SKM-1 (cell line): ENCODE measurements at regions not wholly inside any gene's neighbourhood (a gene's known extent, or its start where the extent isn't known, plus 50 kb on each side); places are given as distances from the start of the nearest gene placed in this dataset.
"Not testable (repeated sequence)": the region's sequence is repeated elsewhere in the genome, so short reads cannot be mapped to it uniquely, and the experiment has no call there.

Experiments
- DNase-seq: peaks from one replicate; lab custom pipeline; 2025; ENCODE audit not compliant: unreplicated experiment; lab: John Stamatoyannopoulos, UW

DNA sequence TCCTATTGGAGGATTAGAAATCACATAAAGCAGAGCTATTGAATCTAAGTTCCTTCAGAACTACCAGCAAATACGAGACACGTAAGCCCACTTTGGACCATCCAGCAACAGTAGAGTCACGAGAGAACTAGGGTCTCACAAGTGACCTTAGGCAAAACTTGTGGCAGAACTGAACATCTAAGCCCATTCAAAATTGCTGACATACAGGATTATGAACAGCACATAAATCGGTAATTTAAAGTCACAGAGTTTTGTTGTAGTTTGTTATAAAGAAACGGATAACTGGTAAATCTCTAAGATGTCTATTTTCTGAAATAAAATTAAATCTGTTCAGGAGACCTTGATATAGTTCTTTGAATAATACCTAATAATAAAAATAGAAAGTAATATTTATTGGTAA lies 1366.0 kb downstream of the NCAM2 start:
- no peak for DNase-seq

DNA sequence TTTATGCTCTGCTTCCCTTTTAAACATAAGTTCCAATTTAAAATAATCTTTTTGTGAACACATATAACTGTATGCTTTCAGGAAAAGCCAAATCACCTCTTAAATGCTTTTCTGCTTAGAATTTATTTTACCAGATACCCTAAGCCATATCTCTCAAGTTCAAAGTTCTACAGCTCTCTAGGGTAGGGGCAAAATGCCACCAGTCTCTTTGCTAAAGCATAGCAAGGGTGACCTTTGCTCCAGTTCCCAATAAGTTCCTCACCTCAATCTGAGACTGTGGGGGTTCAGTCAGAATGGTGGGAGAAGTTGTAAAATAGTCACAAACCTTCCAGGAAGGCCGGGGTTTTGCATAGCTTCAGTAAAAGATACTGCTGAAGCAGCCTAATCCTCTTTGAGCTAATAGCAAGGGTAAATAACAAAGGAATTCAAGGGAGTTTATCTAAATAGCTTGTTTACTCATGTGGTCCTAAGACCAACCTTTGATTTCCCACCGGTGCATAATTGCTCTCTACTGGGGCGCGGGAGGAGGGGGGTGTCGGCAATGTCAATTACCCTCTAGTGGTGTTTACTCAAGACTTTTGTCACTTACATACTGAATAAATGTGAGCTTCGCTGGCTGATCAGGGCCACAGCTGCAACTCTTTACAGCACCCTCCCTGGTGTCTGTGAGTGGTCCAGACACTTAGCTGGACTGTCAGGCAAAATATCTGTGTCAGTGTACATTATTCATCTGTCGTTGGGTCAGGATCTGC lies 1376.2 kb downstream of the NCAM2 start:
- DNase-seq: no peak

DNA sequence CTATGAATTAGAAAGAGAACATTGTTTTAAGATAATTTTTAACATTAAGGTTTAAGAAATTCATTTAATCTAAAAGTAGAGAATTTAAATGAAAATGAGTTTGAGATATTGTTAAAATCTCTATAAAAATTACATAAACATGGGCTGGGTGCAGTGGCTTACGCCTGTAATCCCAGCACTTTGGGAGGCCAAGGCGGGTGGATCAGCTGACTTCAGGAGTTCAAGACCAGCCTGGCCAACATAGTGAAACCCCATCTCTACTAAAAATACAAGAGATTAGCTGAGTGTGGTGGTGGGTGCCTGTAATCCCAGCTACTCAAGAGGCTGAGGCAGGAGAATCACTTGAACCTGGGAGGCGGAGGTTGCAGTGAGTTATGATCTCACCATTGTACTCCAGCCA lies 1379.6 kb downstream of the NCAM2 start:
- DNase-seq: not testable (repeated sequence)

DNA sequence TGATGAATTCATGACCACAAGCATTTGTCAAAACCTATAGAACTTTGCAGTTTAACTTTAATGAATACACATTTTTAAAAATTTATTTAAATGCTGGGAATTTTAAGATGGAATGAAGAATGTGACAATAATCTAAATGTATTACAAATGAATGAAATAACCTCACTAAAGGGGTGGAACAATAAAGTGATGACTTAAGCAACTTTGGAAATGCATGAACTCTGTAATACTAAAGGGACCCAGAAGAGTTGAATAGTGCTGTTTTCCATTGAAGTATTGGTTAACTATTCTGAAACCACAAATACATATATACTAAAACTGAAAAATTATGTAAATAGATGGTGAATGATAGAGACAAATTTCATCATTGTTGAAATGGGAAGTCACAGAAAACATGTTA lies 1395.1 kb downstream of the NCAM2 start:
- no peak for DNase-seq

DNA sequence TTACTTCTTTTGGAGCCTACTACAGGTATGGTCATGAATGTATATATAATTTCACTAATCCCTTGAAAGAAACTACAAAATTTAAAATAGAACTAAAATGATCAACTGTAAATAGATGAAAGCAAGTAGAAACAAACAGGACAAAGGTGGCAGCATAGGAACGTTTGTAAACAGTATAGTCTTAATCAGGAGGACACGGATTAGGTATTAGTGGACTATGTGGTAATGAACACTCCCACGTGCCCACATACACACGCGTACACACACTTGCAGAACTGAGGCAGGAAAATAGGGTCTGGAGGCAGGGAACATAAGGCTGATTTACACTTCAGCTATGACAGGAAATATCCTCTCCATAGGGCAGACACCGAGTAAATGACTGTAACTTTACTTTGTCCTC lies 1397.8 kb downstream of the NCAM2 start:
- no peak for DNase-seq

DNA sequence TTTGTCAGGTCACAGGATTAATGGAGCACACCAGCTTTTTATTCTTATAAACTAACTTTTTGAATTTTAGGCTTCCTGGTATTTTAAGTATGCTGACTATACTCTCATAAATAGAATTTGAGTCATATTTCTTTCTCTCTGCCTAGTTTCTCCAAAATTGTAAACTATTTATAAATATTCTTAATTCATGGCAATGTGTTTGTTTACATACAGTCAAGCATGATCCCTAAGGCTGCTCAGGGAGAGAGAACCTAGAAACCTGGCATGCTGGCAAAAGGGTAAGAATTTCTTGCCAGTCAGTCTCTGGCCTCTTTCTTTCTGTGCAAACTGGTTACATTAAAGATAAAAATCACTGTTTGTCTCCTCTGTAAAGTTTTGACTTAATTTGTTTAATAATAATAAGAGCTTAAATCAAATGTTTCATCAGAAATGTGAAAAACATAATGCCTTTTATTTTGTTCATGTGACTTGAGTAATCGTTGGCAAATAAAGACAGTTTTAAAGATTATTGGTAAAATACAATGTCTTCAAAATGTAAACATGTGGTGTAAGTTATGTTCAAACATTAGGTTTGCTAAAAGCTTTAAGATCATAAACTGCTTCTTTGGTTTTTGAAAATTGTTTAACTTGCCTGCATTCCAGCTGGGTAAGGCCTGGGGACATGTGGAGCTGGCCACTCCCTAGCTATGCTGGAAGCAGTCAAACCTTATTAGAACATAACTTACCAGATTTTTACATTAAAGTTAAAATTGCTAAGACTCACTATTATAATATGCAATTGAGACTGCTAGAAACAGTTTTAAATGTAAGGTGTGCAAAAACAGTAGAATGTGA lies 1401.7 kb downstream of the NCAM2 start:
- DNase-seq: no peak

DNA sequence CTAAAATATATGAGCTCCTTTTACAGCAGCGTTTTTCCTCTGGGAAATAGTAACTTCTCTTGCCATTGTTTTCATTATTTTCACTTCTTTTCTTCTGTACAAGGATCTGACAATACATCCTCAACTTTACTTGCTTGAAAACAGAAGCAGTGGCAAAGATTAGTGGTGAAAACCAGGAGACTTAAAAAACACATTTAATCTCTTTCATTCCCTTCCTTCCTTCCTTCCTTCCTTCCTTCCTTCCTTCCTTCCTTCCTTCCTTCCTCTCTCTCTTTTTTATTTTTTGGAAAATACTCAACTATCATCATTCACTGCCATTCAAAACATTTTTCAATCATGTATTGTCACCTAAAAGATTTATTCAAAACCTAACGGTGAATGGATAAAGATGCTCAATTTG lies 1411.4 kb downstream of the NCAM2 start:
- DNase-seq: no peak

DNA sequence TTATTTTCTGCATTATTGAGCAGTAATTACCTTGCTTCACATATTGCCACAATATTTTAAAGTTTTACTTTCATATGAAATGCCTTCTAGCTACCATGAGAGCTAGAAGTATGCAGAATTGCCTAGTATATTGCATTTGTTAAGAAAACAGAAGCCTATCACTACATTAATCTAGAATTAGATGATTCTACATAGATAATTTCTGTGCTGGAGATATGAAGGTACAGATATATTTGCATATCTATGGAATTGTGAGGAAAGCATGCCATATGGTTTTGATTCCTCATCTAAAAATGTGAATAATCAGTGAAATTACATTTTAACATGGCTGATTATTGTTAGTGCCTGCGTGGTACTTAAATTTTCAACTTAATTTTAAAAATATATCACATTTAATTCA lies 1418.3 kb downstream of the NCAM2 start:
- no peak for DNase-seq

DNA sequence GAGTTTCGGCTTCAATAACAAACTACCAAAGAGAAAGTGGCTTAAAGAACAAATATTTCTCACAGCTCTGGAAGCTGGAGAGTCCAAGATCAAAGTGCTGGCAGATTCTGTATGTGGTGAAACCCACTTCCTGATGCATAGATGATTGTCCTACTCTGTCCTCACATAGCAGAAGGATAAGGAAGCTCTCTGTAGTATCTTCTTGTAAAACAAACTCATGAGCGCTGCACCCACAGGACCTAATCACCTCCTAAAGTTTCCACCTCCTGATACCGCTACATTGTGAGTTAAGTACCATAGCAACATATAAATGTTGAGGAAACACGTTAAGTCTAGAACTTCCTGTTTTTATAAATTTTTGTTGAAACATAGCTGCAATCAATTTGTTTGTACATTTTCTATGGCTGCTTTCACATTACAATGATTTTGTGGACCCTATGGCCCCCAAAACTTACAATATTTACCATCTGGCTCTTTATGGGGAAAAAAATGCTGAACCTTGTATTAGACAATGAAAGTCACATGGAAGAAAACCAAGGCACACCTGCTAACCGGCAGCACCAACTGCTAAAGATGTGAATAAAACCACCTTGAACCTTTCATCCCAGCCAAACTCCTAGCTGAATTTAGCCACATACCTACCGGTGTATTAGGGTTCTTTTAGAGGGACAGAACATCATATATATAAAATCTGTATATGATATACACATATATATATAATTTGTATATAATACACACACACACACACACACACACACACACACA lies 1423.4 kb downstream of the NCAM2 start:
- DNase-seq: no peak

DNA sequence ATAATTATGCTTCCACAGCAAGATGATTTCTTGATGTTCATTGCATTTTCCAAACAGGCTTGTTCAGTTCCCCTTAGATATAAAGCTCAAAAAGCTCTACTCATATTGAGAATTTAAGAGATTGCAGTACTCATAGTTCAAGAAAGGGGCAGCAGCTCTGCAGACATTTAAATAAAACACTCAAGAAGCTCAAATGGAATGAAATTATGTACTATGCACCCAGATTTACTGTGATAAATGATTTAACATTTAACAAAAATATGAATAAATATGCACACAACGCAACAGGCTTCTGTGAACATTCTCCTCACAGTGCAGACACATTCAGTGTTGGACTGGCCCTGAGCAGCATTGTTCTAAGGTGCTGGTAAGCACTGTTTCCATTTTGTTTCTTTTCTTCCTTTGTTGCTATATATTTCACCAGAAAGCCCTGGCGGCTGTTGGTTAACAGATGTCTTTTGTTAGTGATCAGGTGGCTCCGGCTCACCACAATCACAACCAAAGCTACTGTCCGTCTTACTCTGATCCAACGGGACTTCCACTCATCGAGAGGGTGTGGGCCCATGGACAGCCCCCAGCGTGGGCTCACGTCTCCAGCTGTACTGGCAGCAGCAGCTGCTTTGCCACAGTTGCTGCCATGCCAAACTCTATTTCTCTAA lies 1440.3 kb downstream of the NCAM2 start:
- no peak for DNase-seq

DNA sequence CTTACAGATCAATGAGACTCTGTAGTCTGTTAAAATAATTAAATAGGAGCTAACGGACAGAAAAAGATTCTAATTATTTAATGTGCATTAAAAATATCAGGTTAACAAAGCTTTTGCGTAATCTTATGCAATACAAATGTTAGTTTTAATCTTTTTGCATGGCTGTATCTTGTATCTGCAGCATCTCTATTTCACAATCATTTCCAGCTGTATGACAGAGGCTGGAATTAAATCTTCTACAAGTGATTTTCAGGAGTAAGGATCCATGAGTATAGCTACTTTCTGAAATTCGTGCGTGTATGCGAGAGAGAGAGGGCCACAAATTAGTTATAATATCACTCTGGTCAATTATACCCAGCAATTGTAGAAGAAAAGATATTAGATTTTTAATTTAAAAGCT lies 1446.8 kb downstream of the NCAM2 start:
- no peak for DNase-seq

DNA sequence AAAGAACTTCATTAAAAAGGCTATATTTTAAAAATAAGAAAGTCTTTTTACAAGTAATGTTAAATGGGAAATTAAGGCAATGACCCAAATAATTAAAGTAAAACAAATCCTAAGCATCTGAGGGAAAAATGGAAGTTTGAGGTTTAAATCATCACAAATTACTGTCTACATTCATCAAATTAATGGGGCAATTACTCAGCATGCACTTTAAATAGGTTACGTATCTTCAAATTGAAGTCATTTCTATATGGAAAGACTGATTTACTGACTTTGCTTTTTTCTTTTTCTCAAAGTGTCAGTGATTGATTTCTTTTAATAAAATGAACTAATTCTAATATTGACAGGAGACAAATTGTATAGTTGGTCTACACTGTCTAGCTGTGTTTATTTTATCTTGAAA lies 1452.3 kb downstream of the NCAM2 start:
- no peak for DNase-seq

DNA sequence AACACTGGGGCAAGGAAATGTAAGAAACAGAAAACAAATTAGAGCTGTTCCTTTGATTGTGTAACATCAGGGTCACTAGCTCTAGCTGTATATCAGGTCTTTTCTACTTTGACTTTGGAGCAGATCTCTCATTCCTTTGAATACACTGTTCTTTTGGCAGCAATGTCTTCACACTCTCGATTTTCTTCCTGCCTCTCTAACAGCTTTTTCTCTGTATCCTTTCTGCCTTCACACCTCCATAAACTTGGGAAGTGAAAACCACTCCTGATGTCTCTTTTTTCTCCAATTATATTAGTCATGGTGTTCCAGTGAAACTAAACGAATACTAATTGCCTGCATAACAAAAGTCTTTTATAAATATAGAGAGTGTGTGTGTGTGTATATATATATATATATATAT lies 1458.0 kb downstream of the NCAM2 start:
- DNase-seq: no peak

DNA sequence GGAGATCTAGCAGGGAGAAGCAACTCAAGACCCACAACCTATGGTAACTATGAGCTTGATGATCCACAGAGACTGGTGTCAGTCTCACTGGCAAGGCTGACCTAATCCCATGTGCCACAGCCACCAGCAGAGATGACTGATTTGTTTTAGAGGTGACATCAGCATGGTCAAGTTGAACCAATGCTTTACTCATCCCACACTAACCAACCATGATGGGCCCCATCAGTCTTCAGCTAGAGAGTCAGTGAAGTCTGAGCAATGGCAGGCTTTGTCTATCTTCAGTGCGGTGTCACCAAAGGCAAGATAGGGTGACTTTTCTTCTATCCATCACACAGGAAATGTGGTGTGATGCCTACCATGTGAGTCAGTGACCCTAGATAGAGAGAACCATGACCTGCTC lies 1470.7 kb downstream of the NCAM2 start:
- DNase-seq: no peak

DNA sequence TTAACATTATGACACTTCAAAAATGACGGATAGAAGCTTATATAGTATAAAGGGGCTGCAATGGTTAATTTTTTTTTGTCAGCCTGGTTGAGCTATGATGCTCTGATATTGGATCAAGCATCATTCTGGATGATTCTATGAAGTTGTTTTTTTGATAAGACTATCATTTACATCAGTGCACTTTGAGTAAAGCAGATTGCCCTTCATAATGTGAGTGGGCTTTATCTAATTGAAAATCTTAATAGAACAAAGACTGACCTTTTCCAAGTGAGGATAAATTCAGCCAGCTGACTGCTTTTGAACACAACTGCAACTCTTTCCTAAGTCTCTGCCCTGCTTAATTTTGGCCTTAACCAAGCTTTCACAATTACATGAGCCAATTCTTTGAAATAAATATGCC lies 1476.2 kb downstream of the NCAM2 start:
- DNase-seq: no peak

DNA sequence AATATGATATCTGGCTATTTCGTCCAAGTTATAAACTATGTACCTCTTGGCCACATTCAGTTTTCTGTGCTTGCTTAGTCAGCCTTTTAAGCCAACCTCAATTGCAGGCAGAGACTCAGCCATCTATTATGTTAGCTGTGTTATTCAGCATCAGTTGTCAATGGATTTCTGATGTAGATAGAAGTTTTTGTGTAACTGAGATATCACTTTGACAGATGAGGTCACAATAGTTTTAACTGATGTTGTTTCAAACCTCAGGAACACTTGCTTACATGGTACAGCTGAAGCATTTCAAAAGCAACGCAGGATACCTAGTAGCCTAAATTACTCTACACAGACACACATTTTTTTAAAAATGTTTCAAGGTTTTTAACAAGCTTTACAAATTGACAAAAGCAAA lies 1478.0 kb downstream of the NCAM2 start:
- no peak for DNase-seq

DNA sequence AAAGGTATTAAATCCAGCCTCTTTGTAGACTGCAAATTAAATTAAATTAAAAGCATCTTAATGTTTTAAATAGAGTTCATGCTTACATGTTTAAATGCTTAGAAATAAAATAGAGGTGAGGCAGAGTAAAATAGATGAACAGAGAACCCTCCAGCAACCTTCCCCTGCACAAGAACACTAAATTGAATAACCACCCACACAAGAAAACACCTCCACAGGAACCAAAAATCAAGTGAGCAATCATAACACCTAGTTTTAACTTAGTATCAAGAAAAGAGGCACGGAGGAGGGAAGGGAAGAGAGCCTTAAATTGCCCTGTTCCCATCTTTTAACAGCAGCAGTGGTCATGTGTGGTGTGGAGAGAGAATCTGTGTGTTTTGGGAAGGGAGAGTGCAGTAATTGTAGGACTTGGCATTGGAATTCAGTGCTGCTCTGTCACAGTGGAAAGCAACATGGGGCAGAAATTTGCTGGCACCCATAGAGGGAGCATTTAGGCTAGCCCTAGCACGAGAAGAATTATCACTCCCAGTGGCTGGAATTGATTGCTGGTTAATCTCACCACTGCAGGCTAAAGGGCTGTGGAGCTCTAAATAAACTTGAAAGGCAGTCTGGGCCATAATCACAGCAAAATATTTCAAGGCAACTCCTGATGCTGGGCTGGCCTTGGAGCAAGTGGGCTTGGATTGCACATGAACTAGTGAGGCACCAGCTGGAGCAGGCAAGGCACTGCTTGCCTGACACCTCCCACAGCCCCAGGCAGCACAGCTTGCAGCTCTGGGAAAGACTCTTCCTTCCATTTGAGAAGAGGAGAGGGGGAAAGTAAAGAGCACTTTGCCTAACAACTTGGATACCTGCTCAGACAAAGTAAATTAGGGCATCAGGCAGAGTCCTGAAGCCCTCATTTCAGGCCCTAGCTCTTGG lies 1478.8 kb downstream of the NCAM2 start:
- no peak for DNase-seq

DNA sequence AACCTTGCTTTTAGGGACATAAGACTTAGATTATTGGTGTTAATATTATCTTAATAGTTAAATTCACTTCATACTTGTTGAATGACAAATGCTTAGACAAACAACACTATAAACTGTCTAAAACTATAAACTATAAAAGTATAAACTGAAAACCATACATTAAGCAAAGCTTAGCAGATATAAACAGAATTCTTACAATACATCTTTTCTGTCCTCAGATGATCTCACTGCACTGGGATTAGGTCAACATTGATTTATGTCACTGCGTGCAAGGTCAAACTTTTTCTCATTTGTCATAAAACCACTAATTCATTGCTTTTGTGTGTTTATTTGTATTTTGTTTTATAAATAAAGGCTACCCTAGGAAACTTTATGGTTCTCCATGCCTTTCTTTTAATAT lies 1491.8 kb downstream of the NCAM2 start:
- DNase-seq: no peak

DNA sequence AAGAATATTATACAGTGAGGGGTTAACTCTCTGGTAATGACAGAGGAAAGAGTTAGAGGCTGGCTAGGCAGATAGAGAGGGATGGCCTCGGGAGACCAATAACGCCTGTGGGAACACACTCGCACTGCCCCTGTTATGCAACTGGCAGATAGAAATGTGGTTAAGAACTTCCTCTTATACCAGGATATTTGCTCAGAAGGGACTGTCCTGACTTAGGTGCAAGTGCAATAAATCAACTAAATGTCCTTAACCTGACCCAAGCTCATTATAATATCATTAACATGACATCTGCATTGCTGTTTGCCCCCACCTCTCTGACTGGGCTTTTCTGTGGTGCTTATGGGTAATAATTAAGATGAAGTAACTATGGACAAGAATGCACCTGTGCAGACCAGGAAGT lies 1518.0 kb downstream of the NCAM2 start:
- peak; percentile 92 for DNase-seq

DNA sequence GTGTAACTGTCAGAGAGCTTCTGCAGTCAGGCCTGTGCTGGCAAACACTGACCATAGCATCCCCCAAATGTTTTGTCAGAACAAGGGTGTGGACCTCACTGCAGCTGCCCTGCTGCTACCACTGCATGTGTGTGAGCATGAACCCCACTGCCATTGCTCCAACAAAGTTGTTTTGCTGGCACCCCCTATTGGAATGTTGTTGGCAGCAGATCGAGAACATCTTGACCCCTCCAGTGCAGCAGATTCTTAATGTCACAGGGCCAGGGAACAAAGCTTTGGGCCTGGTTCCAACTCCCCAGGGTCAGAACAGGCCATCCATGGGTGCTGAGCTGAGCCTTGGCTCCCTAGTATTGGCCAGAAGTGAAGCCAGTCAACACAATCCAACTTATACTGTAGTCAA lies 1537.4 kb downstream of the NCAM2 start:
- no peak for DNase-seq
